ENCODE measurements at regions not wholly inside any gene's neighbourhood (a gene's known extent, or its start where the extent isn't known, plus 50 kb on each side); places are given as distances from the start of the nearest gene placed in this dataset.

DNA sequence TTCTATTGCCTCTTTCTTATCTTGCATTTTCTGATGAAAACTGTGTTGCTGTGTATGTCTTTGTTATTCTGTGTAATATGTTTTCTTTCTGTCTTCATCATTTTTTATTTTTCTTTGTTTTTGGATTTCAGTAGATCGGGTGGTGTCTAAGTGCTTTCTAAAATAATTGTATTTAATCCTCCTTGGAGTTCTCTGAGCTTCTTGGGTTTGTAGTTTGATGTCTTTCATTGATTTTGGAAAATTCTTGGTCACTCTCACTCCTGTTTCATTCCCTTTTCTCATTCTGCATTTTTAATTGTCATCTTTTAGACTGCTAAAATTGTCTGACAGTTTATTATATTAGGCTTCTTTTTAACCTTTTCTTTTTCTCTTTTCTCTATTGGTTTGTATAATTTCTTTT is 560.5 kb downstream of the IRX1 start:
- Mint-ChIP-seq H3K27me3 (ENCODE audit: insufficient read depth, low read depth, poor library complexity) (no peaks in the 10 kb centered on the region), H3K4me1 (no peaks in the 10 kb centered on the region), H3K4me3 (no peak overlapping the region), H3K27ac (no peak overlapping the region), H3K9me3 (no peaks in the 10 kb centered on the region), H3K36me3 (ENCODE audit: low read depth) (no peaks in the 10 kb centered on the region)
- TF ChIP-seq JUNB (IDR thresholded peaks at IDR 0.05; ENCODE audit: unreplicated experiment) (no peak), STAT1 (IDR thresholded peaks at IDR 0.05; ENCODE audit: unreplicated experiment) (no peak), POLR2AphosphoS5 (IDR thresholded peaks at IDR 0.05; ENCODE audit: low read depth) (no peak), CREB1 (CRISPR knock-in tag; IDR thresholded peaks at IDR 0.05; ENCODE audit: low read depth) (no peak), EZH2 (IDR thresholded peaks at IDR 0.05; ENCODE audit: low read depth, unreplicated experiment) (no peak), ZNF331 (CRISPR knock-in tag; IDR thresholded peaks at IDR 0.05; ENCODE audit: low read depth) (no peak), NANOG (IDR thresholded peaks at IDR 0.05; ENCODE audit: borderline replicate concordance) (no peak)
- TF ChIP-seq, protein P1, sequence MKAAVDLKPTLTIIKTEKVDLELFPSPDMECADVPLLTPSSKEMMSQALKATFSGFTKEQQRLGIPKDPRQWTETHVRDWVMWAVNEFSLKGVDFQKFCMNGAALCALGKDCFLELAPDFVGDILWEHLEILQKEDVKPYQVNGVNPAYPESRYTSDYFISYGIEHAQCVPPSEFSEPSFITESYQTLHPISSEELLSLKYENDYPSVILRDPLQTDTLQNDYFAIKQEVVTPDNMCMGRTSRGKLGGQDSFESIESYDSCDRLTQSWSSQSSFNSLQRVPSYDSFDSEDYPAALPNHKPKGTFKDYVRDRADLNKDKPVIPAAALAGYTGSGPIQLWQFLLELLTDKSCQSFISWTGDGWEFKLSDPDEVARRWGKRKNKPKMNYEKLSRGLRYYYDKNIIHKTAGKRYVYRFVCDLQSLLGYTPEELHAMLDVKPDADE (IDR thresholded peaks at IDR 0.05), result no peak
- Histone ChIP-seq H3K4me2 (no peak overlapping the region), H3K9me2 (ENCODE audit: insufficient read depth) (peaks cover 3% of the 10 kb centered on the region; the same call in 1 of the 2 replicates), H3K4me1 (ENCODE audit: insufficient read depth) (no peaks in the 10 kb centered on the region), H3K27me3 (ENCODE audit: insufficient read depth) (no peaks in the 10 kb centered on the region), H3K4me3 (no peak overlapping the region), H2AFZ (no peak overlapping the region), H3K79me2 (replicated peaks; ENCODE audit: insufficient read depth) (no peaks in the 10 kb centered on the region), H4K20me1 (replicated peaks; ENCODE audit: insufficient read depth) (no peaks in the 10 kb centered on the region), H3F3A (replicated peaks; ENCODE audit: low read depth) (no peaks in the 10 kb centered on the region), H3K36me3 (ENCODE audit: insufficient read depth) (no peaks in the 10 kb centered on the region), H3K27ac (ENCODE audit: low read depth) (no peak overlapping the region)
- ATAC-seq (no peak), DNase-seq (ENCODE audit: low spot score) (no peak)

DNA sequence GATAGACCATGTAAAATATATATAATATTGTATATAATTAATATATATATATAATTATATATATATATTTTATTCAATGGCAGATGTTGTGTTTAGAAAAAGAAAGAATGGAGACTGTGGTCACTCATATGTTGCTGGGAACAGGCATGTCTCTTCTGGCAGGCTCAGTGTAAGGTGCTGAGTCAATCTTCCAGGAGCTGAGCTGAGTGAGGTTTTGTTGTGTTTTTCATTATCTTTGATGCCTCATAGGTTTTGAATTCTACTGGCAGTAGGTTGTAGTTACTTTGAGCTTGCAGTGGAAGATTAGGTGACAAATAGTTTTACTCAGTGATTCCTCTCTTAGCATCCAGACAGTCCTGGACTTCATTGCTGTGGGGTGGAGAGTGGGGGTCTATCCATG is 561.3 kb downstream of the IRX1 start:
- DNase-seq (ENCODE audit: low spot score) (no peak), ATAC-seq (no peak)
- no peak overlapping the region for H3K27ac Mint-ChIP-seq
- Histone ChIP-seq H3K4me3 (no peak overlapping the region), H3K36me3 (ENCODE audit: insufficient read depth) (no peaks in the 10 kb centered on the region), H3K27ac (ENCODE audit: low read depth) (no peak overlapping the region), H3K9me2 (ENCODE audit: insufficient read depth) (peaks cover 3% of the 10 kb centered on the region), H4K20me1 (replicated peaks; ENCODE audit: insufficient read depth) (no peaks in the 10 kb centered on the region), H3K79me2 (replicated peaks; ENCODE audit: insufficient read depth) (no peaks in the 10 kb centered on the region), H3K27me3 (ENCODE audit: insufficient read depth) (no peaks in the 10 kb centered on the region), H2AFZ (no peak overlapping the region), H3K4me1 (ENCODE audit: insufficient read depth) (no peaks in the 10 kb centered on the region), H3F3A (replicated peaks; ENCODE audit: low read depth) (no peaks in the 10 kb centered on the region), H3K4me2 (no peak overlapping the region)
- H3K27me3 Mint-ChIP-seq (ENCODE audit: insufficient read depth, low read depth, poor library complexity), result no peaks in the 10 kb centered on the region
- H3K4me3 Mint-ChIP-seq, result no peak overlapping the region
- no peaks in the 10 kb centered on the region for H3K4me1 Mint-ChIP-seq
- H3K36me3 Mint-ChIP-seq (ENCODE audit: low read depth), result no peaks in the 10 kb centered on the region
- H3K9me3 Mint-ChIP-seq, result no peaks in the 10 kb centered on the region
- no peak for TF ChIP-seq ZNF114 (CRISPR knock-in tag; IDR thresholded peaks at IDR 0.05)
- TF ChIP-seq ZNF331 (CRISPR knock-in tag; IDR thresholded peaks at IDR 0.05; ENCODE audit: low read depth), result no peak
- TF ChIP-seq, protein P2, sequence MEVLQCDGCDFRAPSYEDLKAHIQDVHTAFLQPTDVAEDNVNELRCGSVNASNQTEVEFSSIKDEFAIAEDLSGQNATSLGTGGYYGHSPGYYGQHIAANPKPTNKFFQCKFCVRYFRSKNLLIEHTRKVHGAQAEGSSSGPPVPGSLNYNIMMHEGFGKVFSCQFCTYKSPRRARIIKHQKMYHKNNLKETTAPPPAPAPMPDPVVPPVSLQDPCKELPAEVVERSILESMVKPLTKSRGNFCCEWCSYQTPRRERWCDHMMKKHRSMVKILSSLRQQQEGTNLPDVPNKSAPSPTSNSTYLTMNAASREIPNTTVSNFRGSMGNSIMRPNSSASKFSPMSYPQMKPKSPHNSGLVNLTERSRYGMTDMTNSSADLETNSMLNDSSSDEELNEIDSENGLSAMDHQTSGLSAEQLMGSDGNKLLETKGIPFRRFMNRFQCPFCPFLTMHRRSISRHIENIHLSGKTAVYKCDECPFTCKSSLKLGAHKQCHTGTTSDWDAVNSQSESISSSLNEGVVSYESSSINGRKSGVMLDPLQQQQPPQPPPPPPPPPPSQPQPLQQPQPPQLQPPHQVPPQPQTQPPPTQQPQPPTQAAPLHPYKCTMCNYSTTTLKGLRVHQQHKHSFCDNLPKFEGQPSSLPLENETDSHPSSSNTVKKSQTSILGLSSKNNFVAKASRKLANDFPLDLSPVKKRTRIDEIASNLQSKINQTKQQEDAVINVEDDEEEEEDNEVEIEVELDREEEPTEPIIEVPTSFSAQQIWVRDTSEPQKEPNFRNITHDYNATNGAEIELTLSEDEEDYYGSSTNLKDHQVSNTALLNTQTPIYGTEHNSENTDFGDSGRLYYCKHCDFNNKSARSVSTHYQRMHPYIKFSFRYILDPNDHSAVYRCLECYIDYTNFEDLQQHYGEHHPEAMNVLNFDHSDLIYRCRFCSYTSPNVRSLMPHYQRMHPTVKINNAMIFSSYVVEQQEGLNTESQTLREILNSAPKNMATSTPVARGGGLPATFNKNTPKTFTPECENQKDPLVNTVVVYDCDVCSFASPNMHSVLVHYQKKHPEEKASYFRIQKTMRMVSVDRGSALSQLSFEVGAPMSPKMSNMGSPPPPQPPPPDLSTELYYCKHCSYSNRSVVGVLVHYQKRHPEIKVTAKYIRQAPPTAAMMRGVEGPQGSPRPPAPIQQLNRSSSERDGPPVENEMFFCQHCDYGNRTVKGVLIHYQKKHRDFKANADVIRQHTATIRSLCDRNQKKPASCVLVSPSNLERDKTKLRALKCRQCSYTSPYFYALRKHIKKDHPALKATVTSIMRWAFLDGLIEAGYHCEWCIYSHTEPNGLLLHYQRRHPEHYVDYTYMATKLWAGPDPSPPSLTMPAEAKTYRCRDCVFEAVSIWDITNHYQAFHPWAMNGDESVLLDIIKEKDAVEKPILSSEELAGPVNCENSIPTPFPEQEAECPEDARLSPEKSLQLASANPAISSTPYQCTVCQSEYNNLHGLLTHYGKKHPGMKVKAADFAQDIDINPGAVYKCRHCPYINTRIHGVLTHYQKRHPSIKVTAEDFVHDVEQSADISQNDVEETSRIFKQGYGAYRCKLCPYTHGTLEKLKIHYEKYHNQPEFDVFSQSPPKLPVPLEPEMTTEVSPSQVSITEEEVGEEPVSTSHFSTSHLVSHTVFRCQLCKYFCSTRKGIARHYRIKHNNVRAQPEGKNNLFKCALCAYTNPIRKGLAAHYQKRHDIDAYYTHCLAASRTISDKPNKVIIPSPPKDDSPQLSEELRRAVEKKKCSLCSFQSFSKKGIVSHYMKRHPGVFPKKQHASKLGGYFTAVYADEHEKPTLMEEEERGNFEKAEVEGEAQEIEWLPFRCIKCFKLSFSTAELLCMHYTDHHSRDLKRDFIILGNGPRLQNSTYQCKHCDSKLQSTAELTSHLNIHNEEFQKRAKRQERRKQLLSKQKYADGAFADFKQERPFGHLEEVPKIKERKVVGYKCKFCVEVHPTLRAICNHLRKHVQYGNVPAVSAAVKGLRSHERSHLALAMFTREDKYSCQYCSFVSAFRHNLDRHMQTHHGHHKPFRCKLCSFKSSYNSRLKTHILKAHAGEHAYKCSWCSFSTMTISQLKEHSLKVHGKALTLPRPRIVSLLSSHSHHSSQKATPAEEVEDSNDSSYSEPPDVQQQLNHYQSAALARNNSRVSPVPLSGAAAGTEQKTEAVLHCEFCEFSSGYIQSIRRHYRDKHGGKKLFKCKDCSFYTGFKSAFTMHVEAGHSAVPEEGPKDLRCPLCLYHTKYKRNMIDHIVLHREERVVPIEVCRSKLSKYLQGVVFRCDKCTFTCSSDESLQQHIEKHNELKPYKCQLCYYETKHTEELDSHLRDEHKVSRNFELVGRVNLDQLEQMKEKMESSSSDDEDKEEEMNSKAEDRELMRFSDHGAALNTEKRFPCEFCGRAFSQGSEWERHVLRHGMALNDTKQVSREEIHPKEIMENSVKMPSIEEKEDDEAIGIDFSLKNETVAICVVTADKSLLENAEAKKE (CRISPR knock-in tag; IDR thresholded peaks at IDR 0.05), result no peak
- TF ChIP-seq CREB1 (CRISPR knock-in tag; IDR thresholded peaks at IDR 0.05; ENCODE audit: low read depth), result no peak
- TF ChIP-seq EZH2 (IDR thresholded peaks at IDR 0.05; ENCODE audit: low read depth, unreplicated experiment), result no peak
- no peak for TF ChIP-seq JUNB (IDR thresholded peaks at IDR 0.05; ENCODE audit: unreplicated experiment)
- no peak for TF ChIP-seq STAT1 (IDR thresholded peaks at IDR 0.05; ENCODE audit: unreplicated experiment)
- TF ChIP-seq NANOG (IDR thresholded peaks at IDR 0.05; ENCODE audit: borderline replicate concordance), result no peak
- TF ChIP-seq, protein P1 (IDR thresholded peaks at IDR 0.05), result no peak

Data from GM23338 (cell line).